GM19467 (cell line): ENCODE measurements at regions not wholly inside any gene's neighbourhood (a gene's known extent, or its start where the extent isn't known, plus 50 kb on each side); places are given as distances from the start of the nearest gene placed in this dataset.

Source experiments
- ATAC-seq: cut with Tn5 transposase; IDR thresholded peaks from one replicate; pipeline ENCODE4 v1.9.1; 2021; ENCODE audit warnings: mild to moderate bottlenecking, moderate library complexity; ENCODE audit not compliant: unreplicated experiment

- no peak for ATAC-seq
Observed at GRCh38 chr15:47473106-47473725, 244.1 kb upstream of the SEMA6D start.

- ATAC-seq, result no peak
Observed at GRCh38 chr15:47473832-47474231, 243.5 kb upstream of the SEMA6D start.

GRCh38 chr15:47475336-47475735, 242.0 kb upstream of the SEMA6D start:
- no peak for ATAC-seq

GRCh38 chr15:47477341-47477740, 240.0 kb upstream of the SEMA6D start:
- no peak for ATAC-seq

- ATAC-seq, result no peak
Observed at GRCh38 chr15:47484059-47484458, 233.2 kb upstream of the SEMA6D start.

GRCh38 chr15:47484997-47485396, 232.3 kb upstream of the SEMA6D start:
- ATAC-seq, result no peak

- no peak for ATAC-seq
Observed at GRCh38 chr15:47485419-47485818, 231.9 kb upstream of the SEMA6D start.

- no peak for ATAC-seq
Observed at GRCh38 chr15:47486040-47486439, 231.3 kb upstream of the SEMA6D start.

- ATAC-seq, result no peak
Observed at GRCh38 chr15:47492195-47492594, 225.1 kb upstream of the SEMA6D start.

- ATAC-seq, result no peak
Observed at GRCh38 chr15:47493357-47494247, 223.7 kb upstream of the SEMA6D start.

- ATAC-seq, result no peak
Observed at GRCh38 chr15:47496343-47497185, 220.7 kb upstream of the SEMA6D start.

- ATAC-seq, result no peak
Observed at GRCh38 chr15:47500842-47501241, 216.5 kb upstream of the SEMA6D start.

GRCh38 chr15:47502041-47502440, 215.3 kb upstream of the SEMA6D start:
- no peak for ATAC-seq

- ATAC-seq, result no peak
Observed at GRCh38 chr15:47503876-47504275, 213.4 kb upstream of the SEMA6D start.

GRCh38 chr15:47504624-47505256, 212.6 kb upstream of the SEMA6D start:
- no peak for ATAC-seq

GRCh38 chr15:47505712-47506328, 211.5 kb upstream of the SEMA6D start:
- ATAC-seq, result no peak

GRCh38 chr15:47506329-47507100, 210.8 kb upstream of the SEMA6D start:
- ATAC-seq, result no peak

GRCh38 chr15:47507221-47507985, 209.9 kb upstream of the SEMA6D start:
- no peak for ATAC-seq

GRCh38 chr15:47511261-47511660, 206.0 kb upstream of the SEMA6D start:
- no peak for ATAC-seq
